NB4 (cell line): ENCODE measurements at regions not wholly inside any gene's neighbourhood (a gene's known extent, or its start where the extent isn't known, plus 50 kb on each side); places are given as distances from the start of the nearest gene placed in this dataset.

ENCODE experiments used
- POLR2A ChIP-seq: IDR thresholded peaks from 2 replicates; pipeline ENCODE4 v1.6.1; 2011; ENCODE audit warnings: mild to moderate bottlenecking; ENCODE audit not compliant: insufficient read length; ENCODE audit errors: extremely low read depth
- TF ChIP-seq, protein P1 (sequence below): IDR thresholded peaks from one replicate; pipeline ENCODE4 v1.5.1; 2012; ENCODE audit warnings: low read depth, low read length
- TF ChIP-seq, protein P2 (sequence below): IDR thresholded peaks from 2 replicates; pipeline ENCODE4 v1.6.1; 2011; ENCODE audit warnings: low read depth, low read length

DNA sequence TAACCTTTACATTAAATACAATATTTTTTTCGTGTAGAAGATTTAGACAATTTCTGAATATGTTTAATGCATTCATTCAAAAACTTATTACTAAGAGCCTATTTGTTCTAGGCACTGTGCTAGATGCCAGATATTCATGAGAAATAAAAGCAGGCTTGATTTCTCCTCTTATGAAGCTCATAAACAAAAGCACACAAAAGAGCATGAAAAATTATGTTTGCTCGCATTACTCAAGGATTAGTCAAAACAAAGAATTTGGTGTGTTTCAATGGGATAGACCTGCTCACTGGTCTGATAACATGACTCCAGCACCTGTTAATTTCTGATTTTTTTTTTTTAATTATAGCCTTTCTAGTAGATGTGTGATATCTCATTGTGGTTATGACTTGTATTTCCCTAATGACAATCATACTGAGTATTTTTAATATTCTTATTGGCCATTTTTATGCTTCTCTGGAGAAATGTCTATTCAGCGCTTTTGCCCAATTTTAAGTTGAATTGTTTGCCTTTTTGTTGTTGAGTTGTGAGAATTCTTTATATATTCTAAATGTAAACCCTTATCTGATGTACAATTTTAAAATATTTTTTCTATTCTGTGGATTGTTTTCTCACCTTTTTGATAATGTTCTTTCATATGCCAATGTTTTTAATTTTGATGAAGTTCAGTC, 382.3 kb upstream of the ADGRL4 start:
- TF ChIP-seq, protein P1, sequence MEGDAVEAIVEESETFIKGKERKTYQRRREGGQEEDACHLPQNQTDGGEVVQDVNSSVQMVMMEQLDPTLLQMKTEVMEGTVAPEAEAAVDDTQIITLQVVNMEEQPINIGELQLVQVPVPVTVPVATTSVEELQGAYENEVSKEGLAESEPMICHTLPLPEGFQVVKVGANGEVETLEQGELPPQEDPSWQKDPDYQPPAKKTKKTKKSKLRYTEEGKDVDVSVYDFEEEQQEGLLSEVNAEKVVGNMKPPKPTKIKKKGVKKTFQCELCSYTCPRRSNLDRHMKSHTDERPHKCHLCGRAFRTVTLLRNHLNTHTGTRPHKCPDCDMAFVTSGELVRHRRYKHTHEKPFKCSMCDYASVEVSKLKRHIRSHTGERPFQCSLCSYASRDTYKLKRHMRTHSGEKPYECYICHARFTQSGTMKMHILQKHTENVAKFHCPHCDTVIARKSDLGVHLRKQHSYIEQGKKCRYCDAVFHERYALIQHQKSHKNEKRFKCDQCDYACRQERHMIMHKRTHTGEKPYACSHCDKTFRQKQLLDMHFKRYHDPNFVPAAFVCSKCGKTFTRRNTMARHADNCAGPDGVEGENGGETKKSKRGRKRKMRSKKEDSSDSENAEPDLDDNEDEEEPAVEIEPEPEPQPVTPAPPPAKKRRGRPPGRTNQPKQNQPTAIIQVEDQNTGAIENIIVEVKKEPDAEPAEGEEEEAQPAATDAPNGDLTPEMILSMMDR: no peak
- TF ChIP-seq POLR2A: no peak
- TF ChIP-seq, protein P2, sequence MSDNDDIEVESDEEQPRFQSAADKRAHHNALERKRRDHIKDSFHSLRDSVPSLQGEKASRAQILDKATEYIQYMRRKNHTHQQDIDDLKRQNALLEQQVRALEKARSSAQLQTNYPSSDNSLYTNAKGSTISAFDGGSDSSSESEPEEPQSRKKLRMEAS: no peak
